H1 (cell line): ENCODE measurements at regions not wholly inside any gene's neighbourhood (a gene's known extent, or its start where the extent isn't known, plus 50 kb on each side); places are given as distances from the start of the nearest gene placed in this dataset.
A peak's percentile ranks its signal among the peaks of the same experiment; 100 is the strongest.

ENCODE experiments used
- CTCF ChIA-PET: fragments of 300-600 bp; sonication (Branson Sonifier 250); formaldehyde crosslinking; loops from one replicate; lab custom pipeline; 2021; ENCODE audit not compliant: partially characterized antibody; lab: Charles Lee
- POLR2A ChIA-PET: fragments of 300-600 bp; sonication (Branson Sonifier 250); formaldehyde crosslinking; loops from one replicate; lab custom pipeline; 2021; ENCODE audit warnings: inconsistent platforms; ENCODE audit not compliant: partially characterized antibody; lab: Charles Lee
- DNase-seq, 2 experiments: peaks; one replicate each; pipeline versions ENCODE4 v3.0.0 to v3.0.0-alpha.2; 2010 to 2022; ENCODE audit warnings: low spot score in 2 of 2, low read depth in 1 of 2, mixed read lengths in 1 of 2
- FAIRE-seq: peaks from 2 replicates; lab custom pipeline; 2011; peaks lifted over from hg19 to GRCh38; lab: Jason Lieb, UNC
- H2AFZ ChIP-seq: 2 replicates; pipeline ENCODE4 v1.8.1; 2012; ENCODE audit warnings: low read length, inconsistent platforms
- H2AK5ac ChIP-seq: 2 replicates; pipeline ENCODE4 v1.6.1; 2013; ENCODE audit warnings: low read depth, low read length
- H2BK120ac ChIP-seq: replicated peaks from 2 replicates; pipeline ENCODE3; 2013; ENCODE audit warnings: low read depth, low read length, inconsistent platforms
- H2BK12ac ChIP-seq: 2 replicates; pipeline ENCODE4 v1.6.1; 2013; ENCODE audit warnings: low read depth, low read length
- H2BK15ac ChIP-seq: 2 replicates; pipeline ENCODE4 v1.6.1; 2013; ENCODE audit warnings: low read length
- H2BK20ac ChIP-seq: 2 replicates; pipeline ENCODE4 v1.6.1; 2013; ENCODE audit warnings: low read length
- H2BK5ac ChIP-seq: 2 replicates; pipeline ENCODE4 v1.6.1; 2013; ENCODE audit warnings: low read depth, low read length
- H3K14ac ChIP-seq: 2 replicates; pipeline ENCODE4 v1.6.1; 2013; ENCODE audit warnings: inconsistent platforms; ENCODE audit not compliant: insufficient read length
- H3K18ac ChIP-seq: 2 replicates; pipeline ENCODE4 v1.6.1; 2013; ENCODE audit warnings: low read length; ENCODE audit errors: extremely low read depth
- H3K23ac ChIP-seq: 2 replicates; pipeline ENCODE4 v1.6.1; 2013; ENCODE audit warnings: inconsistent platforms; ENCODE audit not compliant: insufficient read length
- H3K23me2 ChIP-seq: 2 replicates; pipeline ENCODE4 v1.6.1; 2013; ENCODE audit warnings: low read depth, low read length
- H3K27ac ChIP-seq: 2 replicates; pipeline ENCODE4 v1.6.1; 2011; ENCODE audit warnings: low read depth, low read length, inconsistent platforms
- H3K27me3 ChIP-seq, 4 experiments: replicated peaks in 1 of 4; 1 replicate in 1 of 4; 2 replicates in 3 of 4; pipeline versions ENCODE4 v1.6.1 to v1.8.1; 2011 to 2013; ENCODE audit warnings: low read length in 3 of 4, mild to moderate bottlenecking in 3 of 4, inconsistent platforms in 2 of 4, mixed read lengths in 2 of 4, moderate library complexity in 1 of 4; ENCODE audit not compliant: control insufficient read depth in 3 of 4, insufficient read depth in 3 of 4; ENCODE audit errors: extremely low read depth in 1 of 4
- H3K36me3 ChIP-seq, 4 experiments: 2 replicates each; pipeline versions ENCODE4 v1.6.1 to v1.8.1; 2011 to 2013; ENCODE audit warnings: mild to moderate bottlenecking in 4 of 4, low read length in 3 of 4, moderate library complexity in 2 of 4, control low read depth in 1 of 4, inconsistent platforms in 1 of 4; ENCODE audit not compliant: insufficient read depth in 4 of 4, control insufficient read depth in 2 of 4
- H3K4ac ChIP-seq: replicated peaks from 2 replicates; pipeline ENCODE3; 2013; ENCODE audit warnings: low read length, low read depth, mixed read lengths, inconsistent platforms; ENCODE audit not compliant: insufficient read length
- H3K4me1 ChIP-seq, 4 experiments: replicated peaks in 1 of 4; 1 replicate in 1 of 4; 2 replicates in 3 of 4; pipeline versions ENCODE4 v1.6.1 to v1.8.1; 2011 to 2013; ENCODE audit warnings: low read length in 3 of 4, inconsistent platforms in 2 of 4, mixed read lengths in 1 of 4; ENCODE audit not compliant: insufficient read depth in 4 of 4, control insufficient read depth in 3 of 4
- H3K4me2 ChIP-seq, 2 experiments: 2 replicates each; pipeline versions ENCODE4 v1.6.1 to v1.8.1; 2011 to 2013; ENCODE audit warnings: low read depth in 2 of 2, low read length in 2 of 2, control low read depth in 1 of 2, inconsistent platforms in 1 of 2, mild to moderate bottlenecking in 1 of 2; ENCODE audit not compliant: insufficient read depth in 1 of 2
- H3K4me3 ChIP-seq, 4 experiments: fragments of 200-600, 300-600 bp in 1 of 4; sonication (generic), shearing (Covaris generic), sonication (Bioruptor Twin) in 1 of 4; 2 replicates each; pipeline versions ENCODE4 v1.5.1 to v1.8.1; 2011 to 2016; ENCODE audit warnings: low read length in 4 of 4, low read depth in 3 of 4, control low read depth in 2 of 4, inconsistent platforms in 2 of 4, mild to moderate bottlenecking in 2 of 4, mixed read lengths in 1 of 4, moderate library complexity in 1 of 4; ENCODE audit not compliant: insufficient read depth in 2 of 4; ENCODE audit errors: extremely low read depth in 1 of 4
- H3K56ac ChIP-seq: replicated peaks from 2 replicates; pipeline ENCODE3; 2013; ENCODE audit warnings: low read depth, mild to moderate bottlenecking, mixed read lengths, low read length, inconsistent platforms; ENCODE audit not compliant: insufficient read length
- H3K79me1 ChIP-seq: 2 replicates; pipeline ENCODE4 v1.6.1; 2013; ENCODE audit warnings: low read depth, low read length, control low read depth
- H3K79me2 ChIP-seq, 2 experiments: 2 replicates each; pipeline versions ENCODE4 v1.6.1 to v1.8.1; 2012 to 2013; ENCODE audit warnings: low read length in 2 of 2, mild to moderate bottlenecking in 2 of 2, inconsistent platforms in 1 of 2; ENCODE audit not compliant: insufficient read depth in 2 of 2, control insufficient read depth in 1 of 2
- H3K9ac ChIP-seq, 4 experiments: replicated peaks in 1 of 4; 1 replicate in 1 of 4; 2 replicates in 3 of 4; pipeline versions ENCODE4 v1.6.1 to v1.8.1; 2011 to 2013; ENCODE audit warnings: low read depth in 3 of 4, low read length in 3 of 4, control low read depth in 2 of 4, mild to moderate bottlenecking in 2 of 4, moderate library complexity in 2 of 4, inconsistent platforms in 1 of 4; ENCODE audit errors: extremely low read depth in 1 of 4
- H3K9me3 ChIP-seq, 2 experiments: 2 replicates each; pipeline versions ENCODE4 v1.6.1 to v1.8.1; 2012 to 2013; ENCODE audit warnings: mild to moderate bottlenecking in 2 of 2, moderate library complexity in 2 of 2, control low read depth in 1 of 2, inconsistent platforms in 1 of 2, low read depth in 1 of 2, low read length in 1 of 2, mixed read lengths in 1 of 2; ENCODE audit not compliant: insufficient read depth in 2 of 2
- H4K20me1 ChIP-seq, 2 experiments: replicated peaks in 1 of 2; 2 replicates each; pipeline versions ENCODE3 to v1.8.1; 2011 to 2013; ENCODE audit warnings: inconsistent platforms in 2 of 2, low read length in 2 of 2, mild to moderate bottlenecking in 1 of 2; ENCODE audit not compliant: insufficient read depth in 2 of 2, control insufficient read depth in 1 of 2
- H4K5ac ChIP-seq: 2 replicates; pipeline ENCODE4 v1.6.1; 2013; ENCODE audit warnings: low read length, low read depth, mixed read lengths, inconsistent platforms; ENCODE audit not compliant: insufficient read length
- H4K8ac ChIP-seq: 2 replicates; pipeline ENCODE4 v1.8.0; 2013; ENCODE audit warnings: mild to moderate bottlenecking, moderate library complexity, low read length, inconsistent platforms; ENCODE audit not compliant: insufficient read depth; ENCODE audit errors: extremely low read depth
- H4K91ac ChIP-seq: replicated peaks from 2 replicates; pipeline ENCODE3; 2013; ENCODE audit warnings: low read length, mixed read lengths, inconsistent platforms; ENCODE audit not compliant: insufficient read length
- POLR2A ChIP-seq, 2 experiments: IDR thresholded peaks; 1 replicate in 1 of 2; 2 replicates in 1 of 2; pipeline ENCODE4 v1.6.1; 2011; ENCODE audit warnings: low read depth in 2 of 2, low read length in 2 of 2, mild to moderate bottlenecking in 2 of 2; ENCODE audit errors: control extremely low read depth in 1 of 2
- WGBS, 2 experiments: shearing (Covaris generic) in 1 of 2; methylation state at CpG; one replicate each; pipeline versions ENCODE4 v1.1.6 to v1.1.7; 2013 to 2015; ENCODE audit warnings: low lambda C conversion rate in 2 of 2, mixed read lengths in 2 of 2, inconsistent platforms in 1 of 2, low coverage in 1 of 2, missing lambda C conversion rate in 1 of 2; ENCODE audit not compliant: insufficient replicate concordance in 2 of 2, insufficient coverage in 1 of 2, insufficient read length in 1 of 2; ENCODE audit errors: extremely low coverage in 1 of 2, missing lambda C conversion rate in 1 of 2; 5-methylcytosine and 5-hydroxymethylcytosine counted together

GRCh38 chr1:98478121-98478520, 183.4 kb upstream of the SNX7 start:
- Histone ChIP-seq H4K91ac (no peak overlapping the region), H3K9ac (no peak overlapping the region), H2BK20ac (no peak overlapping the region), H4K8ac (no peak overlapping the region), H3K18ac (no peak overlapping the region), H3K79me1 (no peaks in the 10 kb centered on the region), H2BK5ac (no peak overlapping the region), H2BK15ac (no peak overlapping the region), H2AK5ac (no peak overlapping the region), H3K27me3 (no peaks in the 10 kb centered on the region), H2BK12ac (no peak overlapping the region), H3K27ac (no peak overlapping the region), H3K23me2 (no peaks in the 10 kb centered on the region), H3K4me2 (no peak overlapping the region), H3K4me3 (no peak overlapping the region), H3K9me3 (no peaks in the 10 kb centered on the region), H3K4ac (no peak overlapping the region), H4K5ac (no peak overlapping the region), H3K23ac (no peak overlapping the region), H2AFZ (peak overlapping the region; percentile 11; the same call in 1 of the 2 replicates), H3K4me1 (no peaks in the 10 kb centered on the region), H3K56ac (no peak overlapping the region), H2BK120ac (no peak overlapping the region), H3K36me3 (no peaks in the 10 kb centered on the region; a peak in 1 of 8 replicates), H4K20me1 (no peaks in the 10 kb centered on the region), H3K79me2 (no peaks in the 10 kb centered on the region), H3K14ac (no peak overlapping the region)
- CTCF ChIA-PET = no interaction called here
- no peak for FAIRE-seq
- 85% methylated on average over 3 of the region's 3 CpGs; no CpG with 5 or more reads in 1 of the 2 experiments for WGBS, 2 experiments
- no peak for DNase-seq
- POLR2A ChIA-PET = no interaction called here
- TF ChIP-seq POLR2A (IDR thresholded peaks at IDR 0.05; ENCODE audit: control extremely low read depth in 1 of 2, low read depth in 2 of 2, low read length in 2 of 2) = no peak
